Stimulated activated CD4-positive, alpha-beta T cell treated with anti-CD3 and anti-CD28 coated beads, TNF-alpha, amount 100 ng/mL, for 48 hours (primary cell): ENCODE measurements at regions not wholly inside any gene's neighbourhood (a gene's known extent, or its start where the extent isn't known, plus 50 kb on each side); places are given as distances from the start of the nearest gene placed in this dataset.
"Not testable (repeated sequence)": the region's sequence is repeated elsewhere in the genome, so short reads cannot be mapped to it uniquely, and the experiment has no call there.

Experiments used
- DNase-seq, 3 donors: peaks; one replicate each; pipeline ENCODE4 v3.0.0-alpha.2; 2020; ENCODE audit warnings: low read depth in 3 of 3

- no peak for DNase-seq
Measured at GRCh38 chr18:59057969-59058368, 81.7 kb upstream of the SEC11C start.

GRCh38 chr18:59059140-59059539, 80.5 kb upstream of the SEC11C start:
- DNase-seq, result no peak

- no peak for DNase-seq
Measured at GRCh38 chr18:59060551-59060950, 79.1 kb upstream of the SEC11C start.

- DNase-seq, result no peak
Measured at GRCh38 chr18:59061914-59062642, 77.6 kb upstream of the SEC11C start.

GRCh38 chr18:59062643-59063006, 77.1 kb upstream of the SEC11C start:
- DNase-seq, result no peak

- no peak for DNase-seq
Measured at GRCh38 chr18:59063300-59063906, 76.3 kb upstream of the SEC11C start.

GRCh38 chr18:59063912-59064311, 75.8 kb upstream of the SEC11C start:
- DNase-seq, result no peak

- no peak for DNase-seq
Measured at GRCh38 chr18:59065684-59066083, 74.0 kb upstream of the SEC11C start.

- no peak for DNase-seq
Measured at GRCh38 chr18:59067873-59068272, 71.8 kb upstream of the SEC11C start.

- no peak for DNase-seq
Measured at GRCh38 chr18:59068276-59069071, 71.2 kb upstream of the SEC11C start.

- DNase-seq, result peak; percentile 65 to 80 (median 73)
Measured at GRCh38 chr18:59070181-59070912, 69.3 kb upstream of the SEC11C start.

- no peak for DNase-seq
Measured at GRCh38 chr18:59072727-59073421, 66.8 kb upstream of the SEC11C start.

GRCh38 chr18:59075923-59076322, 63.8 kb upstream of the SEC11C start:
- DNase-seq, result no peak

GRCh38 chr18:59079264-59079663, 60.4 kb upstream of the SEC11C start:
- DNase-seq, result no peak

GRCh38 chr18:59079687-59080501, 59.8 kb upstream of the SEC11C start:
- not testable (repeated sequence) for DNase-seq

- DNase-seq, result no peak
Measured at GRCh38 chr18:59083136-59083818, 56.4 kb upstream of the SEC11C start.

- DNase-seq, result no peak
Measured at GRCh38 chr18:59085126-59085794, 54.4 kb upstream of the SEC11C start.

GRCh38 chr18:59085797-59086196, 53.9 kb upstream of the SEC11C start:
- DNase-seq, result no peak

GRCh38 chr18:59086522-59086921, 53.2 kb upstream of the SEC11C start:
- no peak for DNase-seq

- DNase-seq, result no peak
Measured at GRCh38 chr18:59087391-59087790, 52.3 kb upstream of the SEC11C start.
